HAP-1 (cell line): ENCODE measurements at regions not wholly inside any gene's neighbourhood (a gene's known extent, or its start where the extent isn't known, plus 50 kb on each side); places are given as distances from the start of the nearest gene placed in this dataset.

Source experiments
- DNase-seq, 2 experiments: peaks; one replicate each; pipeline ENCODE4 v3.0.0-alpha.2; 2016 to 2020; ENCODE audit warnings: low spot score in 2 of 2
- H3K27me3 ChIP-seq: fragments of 250-450 bp; sonication (Bioruptor Pico); 2 replicates; pipeline ENCODE4 v1.5.1; 2020; ENCODE audit warnings: low read depth, mild to moderate bottlenecking, moderate library complexity
- H3K36me3 ChIP-seq: fragments of 250-450 bp; sonication (Bioruptor Pico); replicated peaks from 2 replicates; pipeline ENCODE4 v1.5.1; 2020; ENCODE audit warnings: mild to moderate bottlenecking
- H3K4me1 ChIP-seq: fragments of 250-450 bp; sonication (Bioruptor Pico); 2 replicates; pipeline ENCODE4 v1.5.1; 2020; ENCODE audit warnings: mild to moderate bottlenecking
- H3K4me3 ChIP-seq: fragments of 250-450 bp; sonication (Bioruptor Pico); 2 replicates; pipeline ENCODE4 v1.5.1; 2020; ENCODE audit warnings: mild to moderate bottlenecking, moderate library complexity
- H3K9me3 ChIP-seq: fragments of 250-450 bp; sonication (Bioruptor Pico); 2 replicates; pipeline ENCODE4 v1.5.1; 2020; ENCODE audit warnings: mild to moderate bottlenecking, moderate library complexity
- in situ Hi-C: fragments of 300-500 bp; cut with MboI; formaldehyde crosslinking; loops from 3 replicates; pipeline ENCODE4 v1.14.3; 2020; ENCODE audit warnings: low sequenced_read_pairs, inconsistent platforms, mixed read lengths

- no peaks in the 10 kb centered on the region for H3K9me3 ChIP-seq
- H3K4me1 ChIP-seq = no peaks in the 10 kb centered on the region
- H3K27me3 ChIP-seq = no peaks in the 10 kb centered on the region
- no peak overlapping the region for H3K4me3 ChIP-seq
- in situ Hi-C loops = no loop called here
- H3K36me3 ChIP-seq = no peaks in the 10 kb centered on the region
- DNase-seq = no peak
These were observed 475.0 kb upstream of the ZNF462 start for GRCh38 chr9:106387965-106388364.

GRCh38 chr9:106393226-106393625 is 469.7 kb upstream of the ZNF462 start:
- H3K4me1 ChIP-seq = no peaks in the 10 kb centered on the region
- no peak overlapping the region for H3K4me3 ChIP-seq
- H3K9me3 ChIP-seq = no peaks in the 10 kb centered on the region
- H3K36me3 ChIP-seq = no peaks in the 10 kb centered on the region
- no peaks in the 10 kb centered on the region for H3K27me3 ChIP-seq
- in situ Hi-C loops = no loop called here
- no peak for DNase-seq

- H3K4me1 ChIP-seq = no peaks in the 10 kb centered on the region
- H3K4me3 ChIP-seq = no peak overlapping the region
- H3K9me3 ChIP-seq = no peaks in the 10 kb centered on the region
- no peaks in the 10 kb centered on the region for H3K27me3 ChIP-seq
- no peak for DNase-seq
- no peaks in the 10 kb centered on the region for H3K36me3 ChIP-seq
- in situ Hi-C loops = no loop called here
These were observed 462.8 kb upstream of the ZNF462 start for GRCh38 chr9:106400170-106400569.

- in situ Hi-C loops = no loop called here
- H3K9me3 ChIP-seq = no peaks in the 10 kb centered on the region
- no peak for DNase-seq
- H3K4me1 ChIP-seq = peaks cover 5% of the 10 kb centered on the region
- no peaks in the 10 kb centered on the region for H3K36me3 ChIP-seq
- H3K4me3 ChIP-seq = no peak overlapping the region
- H3K27me3 ChIP-seq = no peaks in the 10 kb centered on the region
These were observed 462.0 kb upstream of the ZNF462 start for GRCh38 chr9:106400950-106401349.

- Histone ChIP-seq H3K27me3 (no peaks in the 10 kb centered on the region), H3K9me3 (no peaks in the 10 kb centered on the region), H3K4me3 (no peak overlapping the region), H3K4me1 (peaks cover 5% of the 10 kb centered on the region), H3K36me3 (no peaks in the 10 kb centered on the region)
- DNase-seq = peak in 1 of 2 experiments; percentile 8
- in situ Hi-C loops = no loop called here
These were observed 459.9 kb upstream of the ZNF462 start for GRCh38 chr9:106403081-106403480.

- no peak overlapping the region for H3K4me3 ChIP-seq
- no peak for DNase-seq
- peaks cover 5% of the 10 kb centered on the region for H3K4me1 ChIP-seq
- in situ Hi-C loops = no loop called here
- H3K9me3 ChIP-seq = no peaks in the 10 kb centered on the region
- H3K36me3 ChIP-seq = no peaks in the 10 kb centered on the region
- H3K27me3 ChIP-seq = no peaks in the 10 kb centered on the region
These were observed 458.8 kb upstream of the ZNF462 start for GRCh38 chr9:106404137-106404536.

GRCh38 chr9:106405871-106406435 is 457.0 kb upstream of the ZNF462 start:
- no peak overlapping the region for H3K4me3 ChIP-seq
- in situ Hi-C loops = no loop called here
- H3K9me3 ChIP-seq = no peaks in the 10 kb centered on the region
- H3K27me3 ChIP-seq = no peaks in the 10 kb centered on the region
- H3K36me3 ChIP-seq = no peaks in the 10 kb centered on the region
- H3K4me1 ChIP-seq = peaks cover 5% of the 10 kb centered on the region
- peak in 1 of 2 experiments; percentile 14 for DNase-seq

GRCh38 chr9:106414042-106414441 is 448.9 kb upstream of the ZNF462 start:
- in situ Hi-C loops = no loop called here
- Histone ChIP-seq H3K27me3 (no peaks in the 10 kb centered on the region), H3K4me1 (no peaks in the 10 kb centered on the region), H3K9me3 (no peaks in the 10 kb centered on the region), H3K36me3 (no peaks in the 10 kb centered on the region), H3K4me3 (no peak overlapping the region)
- DNase-seq = no peak

- Histone ChIP-seq H3K9me3 (no peaks in the 10 kb centered on the region), H3K4me1 (no peaks in the 10 kb centered on the region), H3K27me3 (no peaks in the 10 kb centered on the region), H3K36me3 (no peaks in the 10 kb centered on the region), H3K4me3 (no peak overlapping the region)
- no peak for DNase-seq
- in situ Hi-C loops = no loop called here
These were observed 445.3 kb upstream of the ZNF462 start for GRCh38 chr9:106417685-106418084.

- Histone ChIP-seq H3K36me3 (no peaks in the 10 kb centered on the region), H3K4me3 (no peak overlapping the region), H3K27me3 (no peaks in the 10 kb centered on the region), H3K9me3 (no peaks in the 10 kb centered on the region), H3K4me1 (no peaks in the 10 kb centered on the region)
- in situ Hi-C loops = no loop called here
- no peak for DNase-seq
These were observed 443.1 kb upstream of the ZNF462 start for GRCh38 chr9:106419829-106420228.

GRCh38 chr9:106420511-106420944 is 442.4 kb upstream of the ZNF462 start:
- no peaks in the 10 kb centered on the region for H3K27me3 ChIP-seq
- DNase-seq = no peak

GRCh38 chr9:106421772-106422171 is 441.2 kb upstream of the ZNF462 start:
- no peaks in the 10 kb centered on the region for H3K27me3 ChIP-seq
- no peaks in the 10 kb centered on the region for H3K36me3 ChIP-seq
- H3K4me3 ChIP-seq = no peak overlapping the region
- in situ Hi-C loops = no loop called here
- H3K9me3 ChIP-seq = no peaks in the 10 kb centered on the region; the same call in 1 of the 2 replicates
- H3K4me1 ChIP-seq = no peaks in the 10 kb centered on the region
- no peak for DNase-seq

More at GRCh38 chr9:106420511-106420944, 442.4 kb upstream of the ZNF462 start:
- no peak overlapping the region for H3K4me3 ChIP-seq
- H3K36me3 ChIP-seq = no peaks in the 10 kb centered on the region
- in situ Hi-C loops = no loop called here
- H3K4me1 ChIP-seq = no peaks in the 10 kb centered on the region
- H3K9me3 ChIP-seq = no peaks in the 10 kb centered on the region

- Histone ChIP-seq H3K36me3 (no peaks in the 10 kb centered on the region), H3K4me1 (no peaks in the 10 kb centered on the region), H3K4me3 (no peak overlapping the region), H3K9me3 (no peaks in the 10 kb centered on the region; the same call in 1 of the 2 replicates), H3K27me3 (no peaks in the 10 kb centered on the region)
- DNase-seq = no peak
- in situ Hi-C loops = no loop called here
These were observed 439.4 kb upstream of the ZNF462 start for GRCh38 chr9:106423575-106423974.

- no peak overlapping the region for H3K4me3 ChIP-seq
- no peaks in the 10 kb centered on the region for H3K9me3 ChIP-seq
- in situ Hi-C loops = no loop called here
- no peaks in the 10 kb centered on the region for H3K4me1 ChIP-seq
- no peaks in the 10 kb centered on the region for H3K36me3 ChIP-seq
- no peaks in the 10 kb centered on the region for H3K27me3 ChIP-seq
- DNase-seq = no peak
These were observed 430.3 kb upstream of the ZNF462 start for GRCh38 chr9:106432631-106433030.

GRCh38 chr9:106438928-106439327 is 424.0 kb upstream of the ZNF462 start:
- Histone ChIP-seq H3K4me1 (peaks cover 8% of the 10 kb centered on the region), H3K9me3 (no peaks in the 10 kb centered on the region), H3K4me3 (no peak overlapping the region), H3K36me3 (no peaks in the 10 kb centered on the region), H3K27me3 (no peaks in the 10 kb centered on the region)
- in situ Hi-C loops = no loop called here
- DNase-seq = no peak
